KOPT-K1 (cell line): ENCODE measurements at regions not wholly inside any gene's neighbourhood (a gene's known extent, or its start where the extent isn't known, plus 50 kb on each side); places are given as distances from the start of the nearest gene placed in this dataset.

Experiments used
- H3K27ac ChIP-seq: fragments of 200-600 bp; sonication (generic); 2 replicates; pipeline ENCODE4 v1.5.1; 2016; ENCODE audit warnings: antibody characterized with exemption, mild to moderate bottlenecking, low read depth, low read length; ENCODE audit not compliant: poor library complexity, severe bottlenecking
- H3K36me3 ChIP-seq: fragments of 200-600 bp; sonication (generic); 2 replicates; pipeline ENCODE4 v1.5.1; 2017; ENCODE audit warnings: antibody characterized with exemption, mild to moderate bottlenecking, low read length, moderate library complexity; ENCODE audit not compliant: insufficient read depth
- H3K9me3 ChIP-seq: fragments of 200-600 bp; sonication (generic); 2 replicates; pipeline ENCODE4 v1.5.1; 2017; ENCODE audit warnings: antibody characterized with exemption, low read length, mild to moderate bottlenecking; ENCODE audit not compliant: insufficient read depth, poor library complexity, severe bottlenecking

GRCh38 chr3:124115279-124115678, 123.4 kb upstream of the ROPN1 start:
- Histone ChIP-seq H3K27ac (no peak overlapping the region), H3K36me3 (no peaks in the 10 kb centered on the region), H3K9me3 (no peaks in the 10 kb centered on the region)

DNA sequence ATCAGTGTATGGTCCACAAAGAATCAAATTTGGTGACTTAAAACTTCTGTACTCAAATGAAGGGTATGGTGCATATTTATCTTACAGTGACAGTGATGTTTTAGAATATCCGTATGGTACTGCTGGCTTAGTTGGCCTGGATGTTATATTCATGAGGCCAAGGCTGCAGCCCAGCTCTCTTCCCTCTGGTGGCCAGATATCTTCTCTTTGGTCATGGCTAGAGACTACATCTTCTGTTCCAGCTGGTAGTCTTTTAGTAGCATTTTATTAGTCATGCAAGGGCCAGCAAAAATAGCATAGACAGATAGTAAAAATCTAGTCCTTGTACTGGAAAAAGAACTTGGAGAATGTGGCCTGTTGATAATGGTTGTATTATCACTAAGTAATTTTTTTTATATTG, 124.0 kb upstream of the ROPN1 start:
- Histone ChIP-seq H3K36me3 (no peaks in the 10 kb centered on the region), H3K27ac (no peak overlapping the region), H3K9me3 (no peaks in the 10 kb centered on the region)

- no peaks in the 10 kb centered on the region for H3K36me3 ChIP-seq
- no peak overlapping the region for H3K27ac ChIP-seq
- no peaks in the 10 kb centered on the region for H3K9me3 ChIP-seq
Measured at GRCh38 chr3:124116906-124117305, 125.0 kb upstream of the ROPN1 start.

GRCh38 chr3:124117486-124117885, 125.6 kb upstream of the ROPN1 start:
- Histone ChIP-seq H3K27ac (no peak overlapping the region), H3K36me3 (no peaks in the 10 kb centered on the region), H3K9me3 (no peaks in the 10 kb centered on the region)

DNA sequence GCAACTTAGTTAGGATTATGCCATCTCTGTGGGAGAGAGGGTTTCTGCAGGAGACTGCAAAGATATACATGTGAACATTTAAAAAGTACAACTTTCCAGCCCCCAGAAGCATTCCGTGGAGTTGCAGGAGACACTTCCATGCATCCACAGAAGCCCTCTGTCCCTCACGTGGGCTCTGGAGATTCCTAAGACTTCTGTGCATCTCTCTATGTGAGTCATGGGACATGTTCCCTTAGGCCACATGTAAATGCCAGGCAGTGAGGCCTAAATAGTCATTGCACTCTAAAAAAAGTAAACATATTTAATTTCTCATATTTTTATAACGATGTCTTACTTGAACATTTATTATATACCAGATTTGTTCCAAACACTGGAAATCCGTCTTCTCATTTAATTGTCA, 126.5 kb upstream of the ROPN1 start:
- Histone ChIP-seq H3K9me3 (no peaks in the 10 kb centered on the region), H3K36me3 (no peaks in the 10 kb centered on the region), H3K27ac (no peak overlapping the region)

- Histone ChIP-seq H3K27ac (no peak overlapping the region), H3K9me3 (no peaks in the 10 kb centered on the region), H3K36me3 (no peaks in the 10 kb centered on the region)
Measured at GRCh38 chr3:124119056-124119716, 127.3 kb upstream of the ROPN1 start.

DNA sequence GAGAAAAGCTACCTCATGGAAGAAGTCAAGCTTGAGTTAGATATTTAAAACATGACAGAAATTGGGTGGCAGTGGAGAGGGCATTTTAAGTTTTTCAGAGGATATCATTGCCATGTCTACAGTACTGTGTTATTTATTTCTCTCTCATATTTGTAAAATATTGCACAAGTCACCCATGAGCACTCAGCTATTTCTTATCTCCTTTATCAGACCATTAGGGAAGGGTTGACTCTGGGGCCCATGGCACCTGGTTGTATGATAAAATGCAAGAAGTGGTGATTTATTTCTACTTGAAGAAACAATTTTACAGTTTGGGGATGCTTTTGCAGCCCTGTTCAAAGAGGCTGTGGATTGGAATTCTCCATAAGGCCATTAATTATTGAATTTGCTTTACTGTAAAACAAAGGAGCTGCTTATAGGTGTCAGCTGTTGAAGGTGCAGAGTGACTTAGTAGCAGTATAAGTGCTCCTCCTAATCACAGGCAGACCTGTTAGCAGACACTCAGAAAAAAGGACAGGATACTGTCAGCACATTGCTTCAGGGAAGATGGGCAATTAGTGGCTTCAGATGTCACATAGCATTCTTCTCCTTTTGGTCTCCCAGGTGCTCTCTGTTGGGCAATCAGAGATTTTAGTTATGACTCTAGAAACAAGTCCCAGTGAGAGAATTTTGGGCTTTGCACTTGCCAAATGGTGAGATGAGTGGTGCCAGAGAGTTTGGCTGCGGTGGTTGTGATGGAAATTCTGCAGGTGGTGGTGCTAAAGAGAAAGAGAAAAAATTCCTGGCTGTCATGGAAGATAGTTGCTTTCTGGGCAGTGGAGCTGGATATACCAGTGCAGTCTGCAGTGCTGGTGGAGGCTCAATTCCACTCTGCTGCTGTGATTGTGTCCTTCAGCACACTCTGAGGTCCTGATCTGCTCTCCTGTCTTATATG, 129.7 kb upstream of the ROPN1 start:
- no peaks in the 10 kb centered on the region for H3K36me3 ChIP-seq
- H3K27ac ChIP-seq, result no peak overlapping the region
- no peaks in the 10 kb centered on the region for H3K9me3 ChIP-seq

- Histone ChIP-seq H3K9me3 (no peaks in the 10 kb centered on the region), H3K27ac (no peak overlapping the region), H3K36me3 (no peaks in the 10 kb centered on the region)
Measured at GRCh38 chr3:124125315-124125714, 133.4 kb upstream of the ROPN1 start.

DNA sequence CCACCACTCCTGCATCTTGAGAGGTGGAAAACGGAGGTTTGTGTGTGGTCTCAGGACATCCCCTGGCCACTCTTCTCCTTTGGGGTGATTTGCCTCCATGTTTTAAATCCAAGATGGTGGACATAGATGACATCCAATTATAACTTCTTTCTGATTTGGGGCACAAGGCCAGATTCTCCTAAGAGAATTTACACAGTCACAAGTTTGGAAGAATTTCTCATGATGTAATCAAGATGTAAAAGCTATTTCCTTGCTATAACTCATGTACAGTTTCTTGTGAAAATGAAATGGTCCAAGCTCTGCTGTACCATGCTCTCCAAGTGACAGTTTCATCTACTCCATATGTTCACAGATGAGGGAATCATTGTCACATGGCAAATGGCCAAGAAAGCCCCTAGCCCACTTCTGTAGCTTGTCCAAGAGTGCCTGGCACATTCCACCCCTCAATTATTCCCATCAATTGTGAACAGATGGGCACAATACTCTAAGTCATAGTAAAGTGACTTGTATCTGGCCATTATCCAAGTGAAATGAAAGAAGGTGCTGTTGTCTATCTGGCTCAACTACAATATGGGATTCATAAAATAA, 134.6 kb upstream of the ROPN1 start:
- Histone ChIP-seq H3K9me3 (no peaks in the 10 kb centered on the region), H3K27ac (no peak overlapping the region), H3K36me3 (no peaks in the 10 kb centered on the region)

DNA sequence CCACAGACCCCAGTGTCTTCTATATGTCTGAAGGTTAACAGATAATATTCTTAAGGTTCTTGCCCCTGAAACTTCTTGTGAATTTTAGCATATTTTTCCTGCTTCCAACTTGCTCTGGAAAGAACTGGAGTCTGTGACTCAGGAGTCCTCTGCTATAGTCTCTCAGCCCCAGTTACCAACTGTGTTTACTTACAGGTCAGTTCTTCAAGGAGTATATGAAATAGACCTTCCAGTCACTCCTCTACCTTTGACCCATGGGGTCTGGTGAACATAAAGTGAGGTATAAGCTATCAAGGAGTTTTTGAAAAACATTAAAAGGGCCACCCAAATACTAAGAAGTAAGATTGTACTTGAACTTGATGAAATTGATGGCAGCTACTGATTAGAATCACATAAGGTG, 139.2 kb upstream of the ROPN1 start:
- Histone ChIP-seq H3K27ac (no peak overlapping the region), H3K9me3 (no peaks in the 10 kb centered on the region), H3K36me3 (no peaks in the 10 kb centered on the region)

DNA sequence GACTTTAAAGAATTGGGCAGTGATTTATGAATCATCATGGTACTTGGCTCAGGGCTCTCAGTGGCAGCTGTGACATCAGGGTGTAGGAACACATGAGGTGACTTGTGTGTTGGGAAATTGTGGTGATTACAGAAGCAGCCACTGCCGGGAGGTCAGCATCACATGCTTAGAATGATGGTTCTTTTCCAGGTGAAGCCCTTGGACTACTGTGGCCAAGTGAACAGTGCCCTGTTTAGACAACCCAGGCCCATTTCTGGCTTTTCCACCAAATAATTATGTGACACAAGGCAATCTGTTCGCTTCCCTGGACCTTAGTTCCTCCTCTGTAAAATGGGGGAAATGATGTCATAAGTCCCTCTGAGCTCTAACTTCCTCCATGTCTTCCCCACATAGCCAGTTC, 139.7 kb upstream of the ROPN1 start:
- Histone ChIP-seq H3K36me3 (no peaks in the 10 kb centered on the region), H3K9me3 (no peaks in the 10 kb centered on the region), H3K27ac (no peak overlapping the region)

- Histone ChIP-seq H3K27ac (no peak overlapping the region), H3K9me3 (no peaks in the 10 kb centered on the region), H3K36me3 (no peaks in the 10 kb centered on the region)
Measured at GRCh38 chr3:124132813-124133212, 140.9 kb upstream of the ROPN1 start.

DNA sequence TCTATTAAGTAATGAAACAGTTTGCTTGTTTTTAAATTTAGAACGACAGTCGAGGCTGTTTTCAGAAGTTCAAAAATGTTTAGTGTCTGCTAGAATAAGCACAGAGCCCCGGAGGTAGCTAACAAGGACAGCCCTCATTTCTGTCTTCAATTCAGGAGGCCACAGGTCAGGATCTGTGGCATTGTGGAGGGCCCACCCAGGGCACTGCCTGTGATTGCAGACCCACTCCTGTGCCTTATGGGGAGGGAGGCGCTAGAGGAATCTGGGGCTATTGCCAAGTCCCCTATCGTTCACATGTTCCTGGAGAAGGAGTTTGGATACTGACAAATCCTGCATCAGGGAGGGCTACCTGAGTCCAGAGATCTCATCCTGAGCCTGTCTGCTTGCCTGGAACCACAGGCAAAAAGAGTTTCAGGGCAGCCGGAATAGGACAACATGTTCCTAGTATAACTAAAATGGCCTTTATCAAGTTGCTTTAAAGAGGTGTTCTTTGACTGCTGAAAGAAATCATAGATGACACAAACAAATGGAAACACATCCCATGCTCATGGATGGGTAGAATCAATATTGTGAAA, 141.5 kb upstream of the ROPN1 start:
- Histone ChIP-seq H3K9me3 (no peaks in the 10 kb centered on the region), H3K36me3 (no peaks in the 10 kb centered on the region), H3K27ac (no peak overlapping the region)

DNA sequence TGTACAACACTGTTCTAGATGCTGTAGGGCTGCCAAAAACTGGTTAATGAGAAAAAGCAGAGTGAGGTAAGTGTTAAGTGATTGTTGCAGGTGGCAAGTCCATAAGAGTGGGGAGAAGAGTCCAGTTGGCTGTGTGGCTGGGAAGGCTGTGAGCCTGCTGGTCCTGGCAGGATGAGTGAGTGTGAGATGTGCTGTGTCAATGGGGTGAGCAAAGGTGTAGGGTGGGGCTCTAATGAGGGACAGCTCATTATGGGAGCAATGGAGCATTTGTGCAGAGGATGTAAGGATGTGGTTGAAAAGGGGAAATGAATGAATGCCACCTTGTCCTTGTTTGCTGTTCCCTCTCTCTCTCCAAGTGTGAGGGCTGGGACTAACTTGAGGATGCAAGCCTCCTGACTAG, 145.3 kb upstream of the ROPN1 start:
- H3K27ac ChIP-seq, result no peak overlapping the region
- no peaks in the 10 kb centered on the region for H3K9me3 ChIP-seq
- no peaks in the 10 kb centered on the region for H3K36me3 ChIP-seq

- H3K9me3 ChIP-seq, result no peaks in the 10 kb centered on the region
- no peak overlapping the region for H3K27ac ChIP-seq
- no peaks in the 10 kb centered on the region for H3K36me3 ChIP-seq
Measured at GRCh38 chr3:124138148-124138547, 146.2 kb upstream of the ROPN1 start.
